ENCODE measurements at regions not wholly inside any gene's neighbourhood (a gene's known extent, or its start where the extent isn't known, plus 50 kb on each side); places are given as distances from the start of the nearest gene placed in this dataset.

DNA sequence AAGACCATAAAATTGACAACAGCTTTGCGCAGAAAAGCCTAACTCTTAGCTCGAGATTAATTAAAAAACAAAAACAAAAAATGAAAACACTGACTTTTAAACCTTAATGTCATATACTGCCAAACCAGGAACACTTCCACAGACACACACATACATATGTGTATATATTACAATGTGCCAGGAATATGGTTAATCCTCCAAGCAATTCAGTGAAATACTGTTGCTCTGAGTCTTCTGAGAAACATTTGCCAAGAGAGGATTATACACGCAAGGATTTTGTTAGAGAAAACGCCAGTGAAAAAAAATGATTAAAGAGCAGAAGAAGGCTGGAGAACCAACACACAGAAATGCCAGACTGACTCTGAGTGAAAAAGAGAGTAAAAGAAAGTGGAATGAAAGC is 116.7 kb upstream of the CHRM3 start:
- 86 to 87% methylated on average over 4 of the region's 4 CpGs for WGBS, 2 donors
- H3K4me1 ChIP-seq: no peaks in the 10 kb centered on the region
- no peak overlapping the region for H3K27ac ChIP-seq
- ATAC-seq (ENCODE audit: low FRiP score in 2 of 2): no peak
- H3K4me3 ChIP-seq: no peak overlapping the region
- H3K27me3 ChIP-seq: no peaks in the 10 kb centered on the region
- H3K9me3 ChIP-seq: no peaks in the 10 kb centered on the region
- no peaks in the 10 kb centered on the region for H3K36me3 ChIP-seq
- TF ChIP-seq POLR2A (IDR thresholded peaks at IDR 0.05): no peak
- no peak for DNase-seq

- 73 to 86% methylated on average over 4 of the region's 4 CpGs for WGBS, 2 donors
- no peaks in the 10 kb centered on the region for H3K4me1 ChIP-seq
- no peak overlapping the region for H3K27ac ChIP-seq
- H3K36me3 ChIP-seq: no peaks in the 10 kb centered on the region
- DNase-seq: no peak
- no peaks in the 10 kb centered on the region for H3K27me3 ChIP-seq
- H3K4me3 ChIP-seq: no peak overlapping the region
- TF ChIP-seq POLR2A (IDR thresholded peaks at IDR 0.05): no peak
- no peak for TF ChIP-seq EP300 (IDR thresholded peaks at IDR 0.05)
- TF ChIP-seq POLR2AphosphoS5 (IDR thresholded peaks at IDR 0.05): no peak
- TF ChIP-seq, protein P1, sequence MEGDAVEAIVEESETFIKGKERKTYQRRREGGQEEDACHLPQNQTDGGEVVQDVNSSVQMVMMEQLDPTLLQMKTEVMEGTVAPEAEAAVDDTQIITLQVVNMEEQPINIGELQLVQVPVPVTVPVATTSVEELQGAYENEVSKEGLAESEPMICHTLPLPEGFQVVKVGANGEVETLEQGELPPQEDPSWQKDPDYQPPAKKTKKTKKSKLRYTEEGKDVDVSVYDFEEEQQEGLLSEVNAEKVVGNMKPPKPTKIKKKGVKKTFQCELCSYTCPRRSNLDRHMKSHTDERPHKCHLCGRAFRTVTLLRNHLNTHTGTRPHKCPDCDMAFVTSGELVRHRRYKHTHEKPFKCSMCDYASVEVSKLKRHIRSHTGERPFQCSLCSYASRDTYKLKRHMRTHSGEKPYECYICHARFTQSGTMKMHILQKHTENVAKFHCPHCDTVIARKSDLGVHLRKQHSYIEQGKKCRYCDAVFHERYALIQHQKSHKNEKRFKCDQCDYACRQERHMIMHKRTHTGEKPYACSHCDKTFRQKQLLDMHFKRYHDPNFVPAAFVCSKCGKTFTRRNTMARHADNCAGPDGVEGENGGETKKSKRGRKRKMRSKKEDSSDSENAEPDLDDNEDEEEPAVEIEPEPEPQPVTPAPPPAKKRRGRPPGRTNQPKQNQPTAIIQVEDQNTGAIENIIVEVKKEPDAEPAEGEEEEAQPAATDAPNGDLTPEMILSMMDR (IDR thresholded peaks at IDR 0.05): no peak
- no peak for ATAC-seq (ENCODE audit: low FRiP score in 2 of 2)
- H3K9me3 ChIP-seq: no peaks in the 10 kb centered on the region
Measured at GRCh38 chr1:239268941-239269340, 117.4 kb upstream of the CHRM3 start.

- no peak for ATAC-seq (ENCODE audit: low FRiP score in 2 of 2)
- 88 to 90% methylated on average over 6 of the region's 6 CpGs for WGBS, 2 donors
- H3K27me3 ChIP-seq: no peaks in the 10 kb centered on the region
Measured at GRCh38 chr1:239268007-239268406, 118.4 kb upstream of the CHRM3 start.

GRCh38 chr1:239263801-239264200 is 122.6 kb upstream of the CHRM3 start:
- no peaks in the 10 kb centered on the region for H3K4me1 ChIP-seq
- 49 to 52% methylated on average over 5 of the region's 5 CpGs for WGBS, 2 donors
- DNase-seq (no peak), ATAC-seq (ENCODE audit: low FRiP score in 2 of 2) (no peak)
- no peak overlapping the region for H3K4me3 ChIP-seq
- no peaks in the 10 kb centered on the region for H3K36me3 ChIP-seq
- no peak overlapping the region for H3K27ac ChIP-seq
- H3K27me3 ChIP-seq: no peaks in the 10 kb centered on the region
- no peak for TF ChIP-seq POLR2AphosphoS5 (IDR thresholded peaks at IDR 0.05)
- TF ChIP-seq, protein P1 (IDR thresholded peaks at IDR 0.05): no peak
- no peak for TF ChIP-seq EP300 (IDR thresholded peaks at IDR 0.05)
- no peak for TF ChIP-seq POLR2A (IDR thresholded peaks at IDR 0.05)
- H3K9me3 ChIP-seq: no peaks in the 10 kb centered on the region

More at GRCh38 chr1:239268007-239268406, 118.4 kb upstream of the CHRM3 start:
- TF ChIP-seq POLR2A (IDR thresholded peaks at IDR 0.05): no peak
- TF ChIP-seq, protein P1 (IDR thresholded peaks at IDR 0.05): no peak
- no peak for TF ChIP-seq POLR2AphosphoS5 (IDR thresholded peaks at IDR 0.05)
- TF ChIP-seq EP300 (IDR thresholded peaks at IDR 0.05): no peak
- no peaks in the 10 kb centered on the region for H3K9me3 ChIP-seq
- no peaks in the 10 kb centered on the region for H3K36me3 ChIP-seq
- no peaks in the 10 kb centered on the region for H3K4me1 ChIP-seq
- H3K4me3 ChIP-seq: no peak overlapping the region
- no peak overlapping the region for H3K27ac ChIP-seq
- DNase-seq: no peak

- WGBS, 2 donors: 74 to 81% methylated on average over 1 of the region's 1 CpG
- no peaks in the 10 kb centered on the region for H3K9me3 ChIP-seq
- TF ChIP-seq POLR2A (IDR thresholded peaks at IDR 0.05) (no peak), POLR2AphosphoS5 (IDR thresholded peaks at IDR 0.05) (no peak), EP300 (IDR thresholded peaks at IDR 0.05) (no peak)
- TF ChIP-seq, protein P1 (IDR thresholded peaks at IDR 0.05): no peak
- H3K27me3 ChIP-seq: no peaks in the 10 kb centered on the region
- no peaks in the 10 kb centered on the region for H3K36me3 ChIP-seq
- no peak overlapping the region for H3K4me3 ChIP-seq
- DNase-seq: no peak
- no peaks in the 10 kb centered on the region for H3K4me1 ChIP-seq
- ATAC-seq (ENCODE audit: low FRiP score in 2 of 2): no peak
- no peak overlapping the region for H3K27ac ChIP-seq
Measured at GRCh38 chr1:239262538-239262937, 123.8 kb upstream of the CHRM3 start.

Data from upper lobe of left lung (tissue), 6 donors.